HL-60 (cell line): ENCODE measurements at regions not wholly inside any gene's neighbourhood (a gene's known extent, or its start where the extent isn't known, plus 50 kb on each side); places are given as distances from the start of the nearest gene placed in this dataset.
"Not testable (repeated sequence)": the region's sequence is repeated elsewhere in the genome, so short reads cannot be mapped to it uniquely, and the experiment has no call there.

ENCODE experiments used
- DNase-seq, 2 experiments: peaks; one replicate each; pipeline ENCODE4 v3.0.0-alpha.2; 2010 to 2020; ENCODE audit warnings: low read depth in 1 of 2, low spot score in 1 of 2
- H3K27ac ChIP-seq: fragments of 250-450 bp; sonication (Bioruptor Pico); replicated peaks from 2 replicates; pipeline ENCODE4 v1.5.1; 2020; ENCODE audit warnings: mild to moderate bottlenecking, moderate library complexity
- H3K27me3 ChIP-seq: fragments of 250-450 bp; sonication (Bioruptor Pico); 2 replicates; pipeline ENCODE4 v1.5.1; 2021; ENCODE audit warnings: mild to moderate bottlenecking, moderate library complexity; ENCODE audit not compliant: insufficient read depth, poor library complexity, severe bottlenecking
- H3K4me3 ChIP-seq: replicated peaks from 2 replicates; pipeline ENCODE4 v1.5.1; 2011; ENCODE audit warnings: mild to moderate bottlenecking, control low read depth, low read length; ENCODE audit not compliant: insufficient read depth
- GABPA ChIP-seq: IDR thresholded peaks from 2 replicates; pipeline ENCODE4 v1.6.1; 2012; ENCODE audit warnings: low read depth
- POLR2AphosphoS5 ChIP-seq: IDR thresholded peaks from 2 replicates; pipeline ENCODE4 v1.6.1; 2012; ENCODE audit warnings: low read depth
- REST ChIP-seq: IDR thresholded peaks from 2 replicates; pipeline ENCODE4 v1.6.1; 2012; ENCODE audit warnings: low read depth; ENCODE audit not compliant: insufficient replicate concordance
- SPI1 ChIP-seq: IDR thresholded peaks from 2 replicates; pipeline ENCODE4 v1.6.1; 2012; ENCODE audit warnings: low read depth, mild to moderate bottlenecking, borderline replicate concordance
- TF ChIP-seq, protein P1 (sequence below): IDR thresholded peaks from one replicate; pipeline ENCODE4 v1.5.1; 2011; ENCODE audit warnings: low read length, control low read depth, inconsistent platforms; ENCODE audit not compliant: insufficient read depth

DNA sequence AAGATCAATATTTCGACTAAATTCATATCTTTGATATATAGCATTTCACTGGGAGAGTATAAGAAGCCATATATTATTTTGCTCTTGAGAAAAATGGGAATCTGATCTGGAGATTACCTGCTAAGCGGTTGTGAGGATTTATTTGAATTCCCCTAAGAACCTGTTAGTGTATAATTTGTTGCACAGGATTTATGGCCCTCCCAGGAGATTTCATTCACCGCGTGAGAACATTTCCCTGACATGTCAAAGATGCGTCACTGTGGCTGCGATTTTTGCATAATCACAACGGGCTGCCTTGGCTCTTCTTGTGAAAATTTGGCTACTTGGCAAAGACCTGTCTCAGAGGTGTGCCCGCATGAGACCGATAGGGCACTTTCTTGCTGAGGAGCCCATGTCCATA, 184.7 kb upstream of the PFKP start:
- Histone ChIP-seq H3K27ac (no peak overlapping the region), H3K4me3 (no peak overlapping the region), H3K27me3 (no peaks in the 10 kb centered on the region)
- no peak for TF ChIP-seq REST
- no peak for TF ChIP-seq POLR2AphosphoS5
- TF ChIP-seq SPI1, result no peak
- TF ChIP-seq GABPA, result no peak
- DNase-seq, result no peak

DNA sequence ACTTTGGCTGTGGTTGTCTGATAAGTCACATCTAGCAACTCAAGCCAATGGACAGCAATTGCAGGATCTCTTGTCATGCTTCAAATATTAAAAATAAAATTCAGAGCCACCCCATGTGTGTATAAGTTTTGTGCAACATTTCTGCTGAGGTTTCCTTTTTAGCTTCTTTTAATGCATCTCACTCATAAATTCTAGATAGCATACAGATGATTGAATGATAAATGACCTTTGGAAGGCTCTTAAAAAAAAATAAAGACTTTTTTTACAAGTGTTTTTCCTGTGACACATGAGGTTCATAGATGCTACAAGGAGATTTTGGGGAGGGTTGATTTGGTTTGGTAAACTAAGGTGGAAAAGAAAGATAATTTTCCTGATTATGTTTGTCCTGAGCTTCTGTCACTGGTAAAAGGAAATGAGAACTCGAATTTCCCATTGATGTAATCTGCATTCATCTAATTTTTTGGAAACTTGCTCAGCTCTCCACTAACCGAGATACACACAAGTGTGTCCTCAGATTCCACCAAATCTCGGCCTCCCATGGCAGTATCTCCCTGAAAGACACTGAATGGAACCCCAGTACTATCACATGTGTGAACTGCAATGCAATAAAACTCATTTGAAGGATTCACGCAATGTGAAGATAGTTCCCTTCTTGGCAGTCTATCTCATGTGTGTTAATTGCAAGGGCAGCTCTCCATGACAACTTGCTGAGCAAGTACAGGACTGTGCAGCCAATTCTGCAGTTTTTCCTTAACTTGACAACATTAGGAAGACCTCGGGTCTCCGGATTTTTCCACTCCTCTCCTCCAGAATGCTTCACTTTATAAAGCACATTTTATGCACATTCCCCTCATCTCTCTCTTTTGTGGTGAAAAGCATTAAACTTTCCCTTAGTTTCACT, 185.4 kb upstream of the PFKP start:
- no peaks in the 10 kb centered on the region for H3K27me3 ChIP-seq
- DNase-seq, result no peak
- TF ChIP-seq, protein P1, sequence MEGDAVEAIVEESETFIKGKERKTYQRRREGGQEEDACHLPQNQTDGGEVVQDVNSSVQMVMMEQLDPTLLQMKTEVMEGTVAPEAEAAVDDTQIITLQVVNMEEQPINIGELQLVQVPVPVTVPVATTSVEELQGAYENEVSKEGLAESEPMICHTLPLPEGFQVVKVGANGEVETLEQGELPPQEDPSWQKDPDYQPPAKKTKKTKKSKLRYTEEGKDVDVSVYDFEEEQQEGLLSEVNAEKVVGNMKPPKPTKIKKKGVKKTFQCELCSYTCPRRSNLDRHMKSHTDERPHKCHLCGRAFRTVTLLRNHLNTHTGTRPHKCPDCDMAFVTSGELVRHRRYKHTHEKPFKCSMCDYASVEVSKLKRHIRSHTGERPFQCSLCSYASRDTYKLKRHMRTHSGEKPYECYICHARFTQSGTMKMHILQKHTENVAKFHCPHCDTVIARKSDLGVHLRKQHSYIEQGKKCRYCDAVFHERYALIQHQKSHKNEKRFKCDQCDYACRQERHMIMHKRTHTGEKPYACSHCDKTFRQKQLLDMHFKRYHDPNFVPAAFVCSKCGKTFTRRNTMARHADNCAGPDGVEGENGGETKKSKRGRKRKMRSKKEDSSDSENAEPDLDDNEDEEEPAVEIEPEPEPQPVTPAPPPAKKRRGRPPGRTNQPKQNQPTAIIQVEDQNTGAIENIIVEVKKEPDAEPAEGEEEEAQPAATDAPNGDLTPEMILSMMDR, result no peak
- H3K4me3 ChIP-seq, result no peak overlapping the region
- H3K27ac ChIP-seq, result no peak overlapping the region

DNA sequence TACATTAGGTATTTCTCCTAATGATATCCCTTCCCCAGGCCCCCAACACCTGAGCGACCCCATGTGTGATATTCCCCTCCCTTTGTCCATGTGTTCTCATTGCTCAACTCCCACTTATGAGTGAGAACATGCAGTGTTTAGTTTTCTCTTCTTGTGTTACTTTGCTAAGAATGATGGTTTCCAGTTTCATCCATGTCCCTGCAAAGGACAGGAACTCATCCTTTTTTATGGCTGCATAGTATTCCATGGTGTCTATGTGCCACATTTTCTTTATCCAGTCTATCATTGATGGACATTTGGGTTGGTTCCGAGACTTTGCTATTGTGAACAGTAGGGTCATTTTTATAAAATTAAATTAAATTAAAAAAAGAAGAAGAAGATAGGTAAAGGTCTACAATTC, 187.3 kb upstream of the PFKP start:
- H3K4me3 ChIP-seq, DNase-seq, H3K27ac ChIP-seq, H3K27me3 ChIP-seq: not testable (repeated sequence)

GRCh38 chr10:2878818-2879217, 188.5 kb upstream of the PFKP start:
- Histone ChIP-seq H3K4me3 (no peak overlapping the region), H3K27me3 (no peaks in the 10 kb centered on the region), H3K27ac (no peak overlapping the region)
- DNase-seq, result no peak
- TF ChIP-seq SPI1, result no peak
- TF ChIP-seq, protein P1, result no peak
- no peak for TF ChIP-seq GABPA
- TF ChIP-seq POLR2AphosphoS5, result no peak
- no peak for TF ChIP-seq REST

- Histone ChIP-seq H3K27me3 (no peaks in the 10 kb centered on the region), H3K27ac (no peak overlapping the region), H3K4me3 (no peak overlapping the region)
- DNase-seq, result no peak
- TF ChIP-seq GABPA (no peak), POLR2AphosphoS5 (no peak), SPI1 (no peak)
Measured at GRCh38 chr10:2876032-2876431, 191.3 kb upstream of the PFKP start.
